ENCODE measurements at regions not wholly inside any gene's neighbourhood (a gene's known extent, or its start where the extent isn't known, plus 50 kb on each side); places are given as distances from the start of the nearest gene placed in this dataset.

DNA sequence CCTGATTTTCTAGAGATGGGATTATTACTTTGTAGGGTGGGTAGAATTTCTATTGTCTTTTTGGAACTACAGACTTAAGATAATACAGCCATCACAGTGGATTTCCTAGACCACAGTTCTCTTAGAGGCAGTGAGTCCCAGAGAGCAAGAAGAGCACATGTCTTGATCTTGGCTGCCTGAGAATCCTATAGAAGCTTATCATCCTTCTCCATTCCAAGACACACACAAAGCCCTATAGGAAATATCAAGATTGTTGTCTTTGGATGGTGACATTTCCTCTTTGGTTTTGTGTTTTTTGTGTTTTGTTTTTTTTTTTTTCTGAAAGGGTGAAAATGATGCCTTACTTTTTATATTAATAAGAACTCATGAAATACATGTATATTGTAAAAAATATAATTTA lies 143.1 kb downstream of the AHR start:
- POLR2A ChIA-PET = no interaction called here
- CTCF ChIA-PET = no interaction called here
- H3K27ac Mint-ChIP-seq = no peak overlapping the region

DNA sequence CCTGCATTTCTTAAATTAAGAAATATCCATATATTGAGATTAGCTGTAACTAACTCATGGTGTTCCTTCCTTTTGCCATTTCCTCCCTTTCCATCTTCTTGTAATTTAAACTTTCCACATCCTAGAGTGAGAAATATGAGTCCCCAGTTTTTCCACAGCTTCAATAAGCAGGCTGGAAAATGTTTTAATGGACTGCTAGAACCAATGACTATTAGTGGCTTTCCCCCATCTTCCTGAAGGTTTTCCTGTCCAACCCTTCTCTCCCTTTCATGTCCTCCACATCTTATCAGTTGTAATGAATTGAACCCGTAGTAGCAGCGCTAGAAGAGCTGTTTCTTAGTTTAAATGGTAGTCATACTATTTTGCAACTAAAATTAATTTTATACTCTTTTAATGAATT lies 145.7 kb downstream of the AHR start:
- Mint-ChIP-seq H3K36me3 (ENCODE audit: low read depth) (peaks cover 10% of the 10 kb centered on the region), H3K27me3 (ENCODE audit: low read depth) (peaks cover 8% of the 10 kb centered on the region), H3K9me3 (ENCODE audit: insufficient read depth) (peaks cover 14% of the 10 kb centered on the region), H3K27ac (no peak overlapping the region), H3K4me1 (ENCODE audit: low read depth) (peaks cover 5% of the 10 kb centered on the region), H3K4me3 (no peak overlapping the region)
- no peak for DNase-seq
- no peak for ATAC-seq
- ChIA-PET POLR2A (no interaction called here), CTCF (no interaction called here)

More for the DNA sequence above, 143.1 kb downstream of the AHR start:
- Mint-ChIP-seq H3K27me3 (ENCODE audit: low read depth) (peaks cover 6% of the 10 kb centered on the region), H3K4me1 (ENCODE audit: low read depth) (peaks cover 5% of the 10 kb centered on the region), H3K9me3 (ENCODE audit: insufficient read depth) (peaks cover 4% of the 10 kb centered on the region), H3K36me3 (ENCODE audit: low read depth) (peaks cover 5% of the 10 kb centered on the region), H3K4me3 (no peak overlapping the region)
- no peak for DNase-seq
- ATAC-seq = no peak

DNA sequence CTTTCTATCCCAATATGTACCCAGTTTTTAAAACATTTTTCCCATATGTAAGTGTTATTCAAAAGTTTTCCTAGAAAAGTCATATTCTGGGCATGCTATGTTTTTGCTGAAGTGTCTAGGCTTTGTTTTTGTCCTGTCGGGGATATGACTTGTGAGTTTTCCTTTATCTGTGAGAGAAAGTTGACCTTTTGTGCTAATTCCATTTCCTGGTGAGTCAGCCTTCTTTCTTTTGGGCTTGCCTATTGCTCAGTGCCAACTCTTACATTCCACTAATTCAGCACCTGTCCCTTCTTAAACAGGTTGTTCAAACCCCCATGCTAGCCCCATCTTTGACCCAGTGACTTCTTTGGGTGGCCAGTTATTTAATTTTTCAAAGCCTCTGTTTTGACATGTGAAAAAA lies 146.2 kb downstream of the AHR start:
- H3K4me3 Mint-ChIP-seq = no peak overlapping the region
- H3K27ac Mint-ChIP-seq = no peak overlapping the region
- DNase-seq (no peak), ATAC-seq (no peak)
- peaks cover 14% of the 10 kb centered on the region for H3K9me3 Mint-ChIP-seq (ENCODE audit: insufficient read depth)
- CTCF ChIA-PET = no interaction called here
- H3K36me3 Mint-ChIP-seq (ENCODE audit: low read depth) = peaks cover 10% of the 10 kb centered on the region
- POLR2A ChIA-PET = no interaction called here
- H3K4me1 Mint-ChIP-seq (ENCODE audit: low read depth) = peaks cover 5% of the 10 kb centered on the region
- peaks cover 8% of the 10 kb centered on the region for H3K27me3 Mint-ChIP-seq (ENCODE audit: low read depth)

GRCh38 chr7:17446340-17446739 lies 147.9 kb downstream of the AHR start:
- POLR2A ChIA-PET = no interaction called here
- CTCF ChIA-PET = no interaction called here
- peaks cover 5% of the 10 kb centered on the region for H3K36me3 Mint-ChIP-seq (ENCODE audit: low read depth)
- peaks cover 11% of the 10 kb centered on the region for H3K9me3 Mint-ChIP-seq (ENCODE audit: insufficient read depth)
- ATAC-seq (no peak), DNase-seq (no peak)
- peaks cover 8% of the 10 kb centered on the region for H3K27me3 Mint-ChIP-seq (ENCODE audit: low read depth)
- H3K27ac Mint-ChIP-seq = no peak overlapping the region
- H3K4me1 Mint-ChIP-seq (ENCODE audit: low read depth) = no peaks in the 10 kb centered on the region
- no peak overlapping the region for H3K4me3 Mint-ChIP-seq

DNA sequence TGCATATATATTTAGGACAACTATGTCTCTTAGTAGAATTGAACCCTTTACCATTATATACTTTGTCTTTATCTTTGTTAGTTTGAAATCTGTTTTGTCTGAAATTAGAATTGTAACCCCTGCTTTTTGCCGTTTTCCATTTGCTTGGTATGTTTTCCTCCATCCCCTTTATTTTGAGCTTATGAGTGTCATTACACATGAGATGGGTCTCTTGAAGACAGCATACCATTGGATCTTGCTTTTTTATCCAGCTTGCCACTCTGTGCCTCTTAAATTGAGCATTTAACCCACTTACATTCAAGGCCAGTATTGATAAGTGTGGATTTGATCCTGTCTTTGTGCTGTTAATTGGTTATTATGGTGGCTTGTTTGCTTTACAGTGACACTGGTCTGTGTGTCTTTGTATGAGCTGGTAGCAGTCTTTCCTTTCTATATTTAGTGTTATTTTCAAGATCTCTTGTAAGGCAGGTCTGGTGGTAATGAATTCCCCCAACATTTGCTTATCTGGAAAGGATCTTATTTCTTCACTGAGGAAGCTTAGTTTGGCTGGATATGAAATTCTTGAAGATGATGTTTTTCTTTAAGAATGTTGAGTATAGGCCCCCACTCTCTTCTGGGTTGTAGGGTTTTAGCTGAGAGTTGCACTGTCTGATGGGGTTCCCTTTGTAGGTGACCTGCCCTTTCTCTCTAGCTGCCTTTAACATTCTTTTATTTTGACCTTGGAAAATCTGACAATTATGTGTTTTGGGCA lies 149.5 kb downstream of the AHR start:
- Mint-ChIP-seq H3K9me3 (ENCODE audit: insufficient read depth) (peaks cover 10% of the 10 kb centered on the region), H3K4me1 (ENCODE audit: low read depth) (no peaks in the 10 kb centered on the region), H3K27ac (no peak overlapping the region), H3K36me3 (ENCODE audit: low read depth) (peaks cover 5% of the 10 kb centered on the region), H3K4me3 (no peak overlapping the region), H3K27me3 (ENCODE audit: low read depth) (peaks cover 8% of the 10 kb centered on the region)
- DNase-seq = no peak
- POLR2A ChIA-PET = no interaction called here
- CTCF ChIA-PET = no interaction called here
- ATAC-seq = no peak

DNA sequence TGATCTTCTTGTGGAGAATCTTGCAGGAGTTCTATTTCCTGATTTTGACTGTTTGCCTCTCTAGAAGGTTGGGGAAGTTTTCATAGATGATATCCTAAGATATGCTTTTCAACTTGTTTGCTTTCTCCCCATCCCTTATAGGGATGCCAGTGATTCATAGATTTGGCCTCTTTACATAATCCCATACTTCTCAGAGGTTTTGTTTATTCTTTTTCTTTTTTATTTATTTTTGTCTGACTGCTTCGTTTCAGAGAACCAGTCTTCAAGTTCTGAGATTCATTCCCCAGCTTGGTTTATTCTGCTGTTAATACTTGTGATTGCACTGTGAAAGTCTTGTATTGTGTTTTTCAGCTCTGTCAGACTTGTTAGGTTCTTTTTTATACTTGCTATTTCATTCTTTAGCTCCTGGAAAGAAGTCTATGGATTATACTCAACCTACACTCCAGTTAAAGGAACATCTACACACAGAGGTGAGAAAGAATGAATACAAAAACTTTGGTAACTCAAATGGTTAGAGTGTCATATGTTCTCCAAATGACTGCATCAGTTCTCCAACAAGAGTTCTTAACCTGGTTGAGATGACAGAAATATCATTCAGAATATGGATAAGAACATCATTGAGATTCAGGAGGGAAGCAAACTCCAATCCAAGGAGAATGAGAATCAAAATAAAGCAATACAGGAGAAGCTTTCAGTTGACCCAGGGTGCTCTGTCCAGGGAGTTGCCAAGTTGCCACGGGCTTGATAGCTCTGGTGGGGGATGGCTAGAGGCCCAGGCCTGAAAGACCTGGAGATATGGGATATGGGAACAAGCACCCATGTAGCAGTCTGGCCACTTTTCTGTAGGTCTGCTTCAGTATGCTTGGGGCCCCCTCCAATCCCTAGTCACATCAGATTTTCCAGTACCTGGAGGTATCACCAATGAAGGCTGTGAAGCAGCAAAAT lies 150.3 kb downstream of the AHR start:
- POLR2A ChIA-PET = no interaction called here
- CTCF ChIA-PET = no interaction called here

DNA sequence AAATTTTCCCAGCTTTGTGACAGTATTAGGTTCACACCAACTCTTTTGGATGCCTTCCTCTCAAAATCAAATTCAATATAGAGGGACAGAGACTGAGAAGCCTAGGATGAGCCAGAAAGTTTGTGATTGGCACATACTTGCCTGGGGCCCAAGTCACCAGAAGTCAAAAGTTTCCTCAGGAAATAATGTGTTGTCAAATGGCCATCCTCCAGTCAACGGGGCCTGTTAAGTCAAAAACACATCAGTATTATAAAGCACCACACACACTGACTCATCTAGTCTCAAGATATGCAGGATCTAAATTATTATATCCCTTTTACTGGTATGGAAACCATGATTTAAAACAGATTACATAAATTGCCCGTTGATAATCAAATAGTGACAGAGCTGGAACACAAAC lies 158.1 kb downstream of the AHR start:
- no peak overlapping the region for H3K4me3 Mint-ChIP-seq
- H3K27me3 Mint-ChIP-seq (ENCODE audit: low read depth) = no peaks in the 10 kb centered on the region
- ChIA-PET CTCF (no interaction called here), POLR2A (interaction anchor here (0.5 kb wide), 1 partner anchor 477 kb away, joined by 4 read pairs; no protein-coding TSS in a partner anchor)
- H3K4me1 Mint-ChIP-seq (ENCODE audit: low read depth) = no peaks in the 10 kb centered on the region
- DNase-seq (no peak), ATAC-seq (no peak)
- peaks cover 7% of the 10 kb centered on the region for H3K36me3 Mint-ChIP-seq (ENCODE audit: low read depth)
- no peak overlapping the region for H3K27ac Mint-ChIP-seq
- H3K9me3 Mint-ChIP-seq (ENCODE audit: insufficient read depth) = peaks cover 7% of the 10 kb centered on the region

More for the DNA sequence above, 150.3 kb downstream of the AHR start:
- peaks cover 5% of the 10 kb centered on the region for H3K36me3 Mint-ChIP-seq (ENCODE audit: low read depth)
- H3K4me1 Mint-ChIP-seq (ENCODE audit: low read depth) = no peaks in the 10 kb centered on the region
- no peak for DNase-seq
- H3K27ac Mint-ChIP-seq = no peak overlapping the region
- peaks cover 4% of the 10 kb centered on the region for H3K27me3 Mint-ChIP-seq (ENCODE audit: low read depth)
- H3K4me3 Mint-ChIP-seq = no peak overlapping the region
- H3K9me3 Mint-ChIP-seq (ENCODE audit: insufficient read depth) = peaks cover 10% of the 10 kb centered on the region
- no peak for ATAC-seq

DNA sequence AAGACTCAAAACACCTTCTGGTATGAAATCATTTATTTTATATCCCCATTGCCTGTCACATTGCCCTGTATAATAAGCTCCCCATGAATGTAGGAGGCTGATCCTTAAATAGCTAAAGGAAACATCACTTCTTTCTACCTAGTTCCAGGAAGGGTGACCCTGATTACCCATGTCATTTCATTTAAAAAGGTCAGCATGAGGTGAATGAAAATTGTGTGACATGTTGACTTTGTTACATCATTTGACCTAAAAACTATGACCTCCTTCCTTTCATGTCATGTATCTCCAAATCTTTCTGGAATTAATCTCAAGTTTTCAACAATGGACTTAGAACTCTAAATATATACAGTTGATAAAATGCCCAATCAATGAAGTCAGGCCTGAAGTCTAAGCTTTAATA lies 161.5 kb downstream of the AHR start:
- POLR2A ChIA-PET = no interaction called here
- peaks cover 12% of the 10 kb centered on the region for H3K4me1 Mint-ChIP-seq (ENCODE audit: low read depth)
- DNase-seq = no peak
- no peak overlapping the region for H3K4me3 Mint-ChIP-seq
- ATAC-seq = no peak
- H3K9me3 Mint-ChIP-seq (ENCODE audit: insufficient read depth) = peaks cover 7% of the 10 kb centered on the region
- H3K27ac Mint-ChIP-seq = no peak overlapping the region
- CTCF ChIA-PET = interaction anchor here (0.6 to 1.2 kb wide), 2 partner anchors 477 to 959 kb away, joined by 3 read pairs; no protein-coding TSS in a partner anchor
- peaks cover 7% of the 10 kb centered on the region for H3K36me3 Mint-ChIP-seq (ENCODE audit: low read depth)
- no peaks in the 10 kb centered on the region for H3K27me3 Mint-ChIP-seq (ENCODE audit: low read depth)

DNA sequence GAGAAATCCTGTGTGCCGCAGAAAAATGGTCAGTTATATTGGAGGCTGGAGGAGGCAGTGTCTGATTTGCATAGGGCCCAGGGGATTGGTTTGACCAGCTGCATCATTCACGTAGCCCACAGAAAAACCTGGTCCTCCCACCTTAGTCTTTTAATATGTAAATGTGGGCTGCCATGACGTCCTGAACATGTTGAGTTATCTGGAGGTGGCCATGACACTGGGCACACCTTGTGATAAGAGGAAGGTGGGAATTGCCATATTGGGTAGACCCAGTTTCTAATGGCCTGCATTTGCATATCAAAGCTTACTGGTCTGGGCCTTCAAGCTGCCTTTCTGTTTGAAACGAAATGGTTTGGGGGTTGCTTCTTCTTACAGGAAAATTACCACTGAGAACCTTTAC lies 162.2 kb downstream of the AHR start:
- Mint-ChIP-seq H3K4me3 (no peak overlapping the region), H3K36me3 (ENCODE audit: low read depth) (peaks cover 7% of the 10 kb centered on the region), H3K9me3 (ENCODE audit: insufficient read depth) (peaks cover 7% of the 10 kb centered on the region), H3K4me1 (ENCODE audit: low read depth) (peaks cover 12% of the 10 kb centered on the region), H3K27me3 (ENCODE audit: low read depth) (no peaks in the 10 kb centered on the region), H3K27ac (no peak overlapping the region)
- ChIA-PET CTCF (interaction anchor here (1.2 kb wide), 1 partner anchor 478 kb away, joined by 3 read pairs; no protein-coding TSS in a partner anchor), POLR2A (no interaction called here)
- DNase-seq = no peak
- no peak for ATAC-seq

DNA sequence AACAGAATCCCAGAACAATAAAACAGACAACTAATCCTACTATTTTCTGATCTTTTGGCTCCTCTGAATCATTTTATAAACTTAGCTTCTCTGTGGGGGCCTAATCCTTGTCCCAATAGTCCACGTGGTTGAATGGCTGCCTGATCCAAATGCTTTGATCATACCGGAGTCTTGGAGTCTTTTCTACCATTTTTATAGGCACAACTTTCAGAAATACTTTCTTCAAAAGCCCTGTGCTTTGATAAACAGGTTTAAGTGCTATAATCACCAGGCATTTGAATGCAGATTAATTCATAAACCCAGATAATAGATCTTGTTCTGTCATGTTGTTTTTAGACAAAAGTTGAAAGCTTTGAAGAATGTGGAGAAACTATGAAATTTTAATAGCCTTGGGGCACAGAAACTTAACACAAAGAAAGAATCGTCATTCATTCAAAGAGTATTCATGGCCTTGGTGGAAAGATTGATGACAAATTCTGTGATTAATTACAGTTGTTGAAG lies 163.7 kb downstream of the AHR start:
- H3K27me3 Mint-ChIP-seq (ENCODE audit: low read depth) = peaks cover 7% of the 10 kb centered on the region
- H3K4me1 Mint-ChIP-seq (ENCODE audit: low read depth) = peaks cover 20% of the 10 kb centered on the region
- POLR2A ChIA-PET = no interaction called here
- DNase-seq (no peak), ATAC-seq (no peak)
- peaks cover 7% of the 10 kb centered on the region for H3K36me3 Mint-ChIP-seq (ENCODE audit: low read depth)
- CTCF ChIA-PET = no interaction called here
- peaks cover 7% of the 10 kb centered on the region for H3K9me3 Mint-ChIP-seq (ENCODE audit: insufficient read depth)
- no peak overlapping the region for H3K4me3 Mint-ChIP-seq
- no peak overlapping the region for H3K27ac Mint-ChIP-seq

GRCh38 chr7:17463511-17464085 lies 165.1 kb downstream of the AHR start:
- H3K9me3 Mint-ChIP-seq (ENCODE audit: insufficient read depth) = peaks cover 2% of the 10 kb centered on the region
- peak; percentile 73 for ATAC-seq
- peak overlapping the region; percentile 67 for H3K27ac Mint-ChIP-seq
- peaks cover 20% of the 10 kb centered on the region for H3K4me1 Mint-ChIP-seq (ENCODE audit: low read depth)
- peaks cover 5% of the 10 kb centered on the region for H3K36me3 Mint-ChIP-seq (ENCODE audit: low read depth)
- DNase-seq = no peak
- peaks cover 7% of the 10 kb centered on the region for H3K27me3 Mint-ChIP-seq (ENCODE audit: low read depth)
- H3K4me3 Mint-ChIP-seq = peak overlapping the region; percentile 60
- POLR2A ChIA-PET = interaction anchor here (1.5 kb wide), 1 partner anchor 165 kb away, joined by 3 read pairs; the partner anchor contains the start of gene AHR
- CTCF ChIA-PET = no interaction called here

- no peak overlapping the region for H3K4me3 Mint-ChIP-seq
- ChIA-PET POLR2A (no interaction called here), CTCF (no interaction called here)
- ATAC-seq (no peak), DNase-seq (no peak)
- H3K9me3 Mint-ChIP-seq (ENCODE audit: insufficient read depth) = no peaks in the 10 kb centered on the region
- no peaks in the 10 kb centered on the region for H3K36me3 Mint-ChIP-seq (ENCODE audit: low read depth)
- H3K27me3 Mint-ChIP-seq (ENCODE audit: low read depth) = peaks cover 7% of the 10 kb centered on the region
- no peak overlapping the region for H3K27ac Mint-ChIP-seq
- H3K4me1 Mint-ChIP-seq (ENCODE audit: low read depth) = peaks cover 20% of the 10 kb centered on the region
These were observed 167.8 kb downstream of the AHR start for GRCh38 chr7:17466216-17466615.

All from activated CD8-positive, alpha-beta T cell treated with anti-CD3 and anti-CD28 coated beads, Interleukin-2, amount 10 ng/mL, durations not matched to agents 7 days and 5 days (primary cell).